Nephron (organoid): ENCODE measurements at regions not wholly inside any gene's neighbourhood (a gene's known extent, or its start where the extent isn't known, plus 50 kb on each side); places are given as distances from the start of the nearest gene placed in this dataset.

Source experiments
- H3K27ac Mint-ChIP-seq, 3 experiments: 2 replicates each; pipeline ENCODE4 v1.8.0; 2020; ENCODE audit warnings: mixed read lengths in 3 of 3, mild to moderate bottlenecking in 2 of 3, moderate library complexity in 1 of 3
- H3K27me3 Mint-ChIP-seq: 2 replicates; pipeline ENCODE4 v1.8.0; 2021; ENCODE audit warnings: low read depth, mild to moderate bottlenecking, moderate library complexity, mixed read lengths
- H3K36me3 Mint-ChIP-seq: 2 replicates; pipeline ENCODE4 v1.8.0; 2020; ENCODE audit warnings: low read depth, mixed read lengths
- H3K4me1 Mint-ChIP-seq: 2 replicates; pipeline ENCODE4 v1.8.0; 2020; ENCODE audit warnings: mixed read lengths
- H3K4me3 Mint-ChIP-seq, 3 experiments: 2 replicates each; pipeline ENCODE4 v1.8.0; 2020; ENCODE audit warnings: mild to moderate bottlenecking in 3 of 3, mixed read lengths in 3 of 3, moderate library complexity in 2 of 3
- H3K9me3 Mint-ChIP-seq: 2 replicates; pipeline ENCODE4 v1.8.0; 2020; ENCODE audit warnings: mixed read lengths
- TF ChIP-seq, protein P1 (sequence below), 3 experiments: fragments of 200-600 bp; sonication (generic); IDR thresholded peaks; one replicate each; pipeline ENCODE4 v1.5.0; 2021; ENCODE audit warnings: antibody characterized with exemption in 3 of 3; ENCODE audit not compliant: unreplicated experiment in 3 of 3

DNA sequence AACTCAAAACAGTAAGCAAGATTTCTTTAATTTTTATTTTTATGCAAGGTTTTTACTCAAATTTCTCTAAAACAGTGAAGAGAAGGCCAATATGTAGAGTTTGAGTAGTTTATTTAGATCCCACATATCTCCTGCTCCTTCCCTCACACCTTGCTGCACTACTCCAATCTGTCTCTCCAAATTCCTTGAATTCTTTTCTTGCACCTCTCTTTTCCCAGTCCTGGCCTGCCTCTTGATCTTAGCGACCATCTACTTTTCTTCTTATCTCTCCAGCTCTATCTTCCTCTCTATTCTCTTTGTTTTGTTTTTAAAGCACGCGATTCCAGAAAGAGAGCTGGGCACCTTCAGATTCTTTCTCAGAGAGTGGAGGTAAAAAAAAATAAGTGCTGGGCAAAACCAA, 86.7 kb upstream of the KCNQ5 start:
- H3K4me3 Mint-ChIP-seq = no peak overlapping the region
- H3K4me1 Mint-ChIP-seq = no peaks in the 10 kb centered on the region
- H3K27me3 Mint-ChIP-seq = peaks cover 6% of the 10 kb centered on the region
- H3K36me3 Mint-ChIP-seq = no peaks in the 10 kb centered on the region
- no peaks in the 10 kb centered on the region for H3K9me3 Mint-ChIP-seq
- H3K27ac Mint-ChIP-seq = no peak overlapping the region
- TF ChIP-seq, protein P1, sequence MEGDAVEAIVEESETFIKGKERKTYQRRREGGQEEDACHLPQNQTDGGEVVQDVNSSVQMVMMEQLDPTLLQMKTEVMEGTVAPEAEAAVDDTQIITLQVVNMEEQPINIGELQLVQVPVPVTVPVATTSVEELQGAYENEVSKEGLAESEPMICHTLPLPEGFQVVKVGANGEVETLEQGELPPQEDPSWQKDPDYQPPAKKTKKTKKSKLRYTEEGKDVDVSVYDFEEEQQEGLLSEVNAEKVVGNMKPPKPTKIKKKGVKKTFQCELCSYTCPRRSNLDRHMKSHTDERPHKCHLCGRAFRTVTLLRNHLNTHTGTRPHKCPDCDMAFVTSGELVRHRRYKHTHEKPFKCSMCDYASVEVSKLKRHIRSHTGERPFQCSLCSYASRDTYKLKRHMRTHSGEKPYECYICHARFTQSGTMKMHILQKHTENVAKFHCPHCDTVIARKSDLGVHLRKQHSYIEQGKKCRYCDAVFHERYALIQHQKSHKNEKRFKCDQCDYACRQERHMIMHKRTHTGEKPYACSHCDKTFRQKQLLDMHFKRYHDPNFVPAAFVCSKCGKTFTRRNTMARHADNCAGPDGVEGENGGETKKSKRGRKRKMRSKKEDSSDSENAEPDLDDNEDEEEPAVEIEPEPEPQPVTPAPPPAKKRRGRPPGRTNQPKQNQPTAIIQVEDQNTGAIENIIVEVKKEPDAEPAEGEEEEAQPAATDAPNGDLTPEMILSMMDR (IDR thresholded peaks at IDR 0.05; ENCODE audit: unreplicated experiment in 3 of 3) = no peak

DNA sequence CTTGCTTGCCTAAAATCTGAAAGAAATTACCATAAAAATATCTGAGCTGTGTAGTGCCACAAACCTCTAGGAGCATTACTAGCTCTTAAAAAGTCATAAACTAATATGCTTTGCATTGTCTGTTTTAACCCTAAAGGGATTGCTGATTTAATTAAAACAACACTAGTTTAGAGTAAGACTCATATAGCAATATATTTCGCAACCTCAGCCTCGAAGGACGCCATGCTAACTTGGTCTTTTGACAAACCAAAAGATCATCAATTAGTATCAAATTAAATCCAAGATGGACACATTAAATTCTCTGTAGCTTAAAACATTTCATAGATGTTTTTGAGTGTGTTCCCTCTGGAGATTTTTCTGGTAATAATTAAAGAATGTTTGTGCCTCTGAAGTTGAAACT, 74.8 kb upstream of the KCNQ5 start:
- no peaks in the 10 kb centered on the region for H3K27me3 Mint-ChIP-seq
- H3K27ac Mint-ChIP-seq = no peak overlapping the region
- H3K9me3 Mint-ChIP-seq = no peaks in the 10 kb centered on the region
- no peak overlapping the region for H3K4me3 Mint-ChIP-seq
- no peaks in the 10 kb centered on the region for H3K36me3 Mint-ChIP-seq
- no peaks in the 10 kb centered on the region for H3K4me1 Mint-ChIP-seq
- TF ChIP-seq, protein P1 (IDR thresholded peaks at IDR 0.05; ENCODE audit: unreplicated experiment in 3 of 3) = no peak

DNA sequence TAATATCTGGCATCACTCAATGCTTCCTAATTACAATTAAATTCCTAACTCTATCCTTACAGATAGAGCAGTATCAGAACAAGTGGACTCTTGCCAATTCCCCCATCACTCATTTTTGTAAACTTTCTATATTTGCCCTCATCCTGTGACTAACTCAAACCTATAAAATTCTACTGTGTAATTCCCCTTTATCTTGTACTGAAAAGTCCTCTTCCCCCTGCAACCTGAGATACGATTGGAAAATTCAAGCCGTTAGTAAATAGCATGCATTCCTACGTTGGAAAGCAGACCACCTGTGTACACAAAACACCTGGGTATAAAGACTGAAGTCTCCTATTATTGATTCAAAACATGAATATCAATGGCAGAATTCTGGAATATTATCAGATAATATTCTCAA, 70.4 kb upstream of the KCNQ5 start:
- Mint-ChIP-seq H3K4me1 (peaks cover 16% of the 10 kb centered on the region), H3K9me3 (no peaks in the 10 kb centered on the region), H3K27ac (no peak overlapping the region), H3K27me3 (no peaks in the 10 kb centered on the region), H3K36me3 (no peaks in the 10 kb centered on the region), H3K4me3 (no peak overlapping the region)
- TF ChIP-seq, protein P1 (IDR thresholded peaks at IDR 0.05; ENCODE audit: unreplicated experiment in 3 of 3) = no peak

GRCh38 chr6:72552938-72553337, 68.9 kb upstream of the KCNQ5 start:
- Mint-ChIP-seq H3K9me3 (no peaks in the 10 kb centered on the region), H3K4me3 (peak overlapping the region in 1 of 3 experiments; percentile 24), H3K36me3 (no peaks in the 10 kb centered on the region), H3K27ac (no peak overlapping the region), H3K4me1 (peaks cover 16% of the 10 kb centered on the region), H3K27me3 (no peaks in the 10 kb centered on the region)
- TF ChIP-seq, protein P1 (IDR thresholded peaks at IDR 0.05; ENCODE audit: unreplicated experiment in 3 of 3) = no peak

DNA sequence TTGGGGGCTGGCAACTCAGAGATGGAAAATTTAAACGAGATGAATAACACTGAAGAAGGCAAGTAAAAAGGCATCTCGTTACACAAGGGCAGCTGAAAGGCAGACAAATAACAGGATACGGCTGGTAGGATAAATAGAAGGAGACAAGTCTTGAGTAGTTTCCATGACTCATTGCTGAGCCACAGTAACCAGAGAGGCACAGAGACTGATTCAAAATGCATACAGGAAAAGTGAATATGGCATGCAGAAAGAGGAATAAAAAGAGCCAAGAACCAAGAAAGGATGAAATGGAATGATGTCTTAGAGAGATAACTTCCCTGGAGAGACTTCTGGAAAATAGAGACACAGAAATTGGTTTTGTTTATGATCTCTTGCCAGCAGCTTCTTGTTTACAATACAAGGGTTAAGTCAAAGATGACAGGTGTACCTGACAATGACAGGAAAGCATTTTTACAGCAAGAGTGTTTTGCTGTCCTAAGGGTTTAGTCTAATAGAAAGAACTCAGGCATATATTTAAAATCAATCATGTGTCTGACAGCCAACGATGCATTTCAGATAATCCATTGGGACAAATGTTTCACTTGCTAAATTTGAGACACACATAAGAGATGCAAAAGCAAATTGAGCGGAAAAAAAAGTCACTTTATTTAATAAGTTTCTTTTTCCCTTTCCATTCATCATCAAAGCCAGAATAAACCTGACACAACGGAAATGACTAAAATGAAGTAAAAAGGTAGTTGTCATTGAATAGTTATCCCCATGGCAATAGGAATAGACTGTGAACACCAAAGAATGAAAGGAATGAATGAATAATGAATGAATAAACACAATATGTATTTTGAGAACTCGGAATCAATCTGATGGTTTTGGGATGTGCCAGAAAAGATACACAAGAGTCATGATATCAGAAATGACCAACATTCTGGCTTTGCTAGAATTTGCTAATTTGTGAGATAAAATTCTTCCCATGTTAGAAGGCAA, 68.0 kb upstream of the KCNQ5 start:
- H3K27me3 Mint-ChIP-seq = no peaks in the 10 kb centered on the region
- H3K27ac Mint-ChIP-seq = peak overlapping the region in 1 of 3 experiments; percentile 4
- H3K36me3 Mint-ChIP-seq = no peaks in the 10 kb centered on the region
- H3K4me1 Mint-ChIP-seq = peaks cover 16% of the 10 kb centered on the region
- H3K4me3 Mint-ChIP-seq = peak overlapping the region in 2 of 3 experiments; percentile 24 to 29
- TF ChIP-seq, protein P1 (IDR thresholded peaks at IDR 0.05; ENCODE audit: unreplicated experiment in 3 of 3) = no peak
- no peaks in the 10 kb centered on the region for H3K9me3 Mint-ChIP-seq
